OCI-LY3 (cell line): ENCODE measurements at regions not wholly inside any gene's neighbourhood (a gene's known extent, or its start where the extent isn't known, plus 50 kb on each side); places are given as distances from the start of the nearest gene placed in this dataset.

ENCODE experiments used
- EZH2phosphoT487 ChIP-seq: fragments of 200-600 bp; shearing (Covaris generic); IDR thresholded peaks from 2 replicates; pipeline ENCODE4 v1.6.1; 2018; ENCODE audit warnings: antibody characterized with exemption, mixed run types, low read depth
- TF ChIP-seq, protein P1 (sequence below): fragments of 200-600, 300-600 bp; sonication (generic); IDR thresholded peaks from 2 replicates; pipeline ENCODE4 v1.5.1; 2014; ENCODE audit warnings: antibody characterized with exemption, low read length, low read depth

DNA sequence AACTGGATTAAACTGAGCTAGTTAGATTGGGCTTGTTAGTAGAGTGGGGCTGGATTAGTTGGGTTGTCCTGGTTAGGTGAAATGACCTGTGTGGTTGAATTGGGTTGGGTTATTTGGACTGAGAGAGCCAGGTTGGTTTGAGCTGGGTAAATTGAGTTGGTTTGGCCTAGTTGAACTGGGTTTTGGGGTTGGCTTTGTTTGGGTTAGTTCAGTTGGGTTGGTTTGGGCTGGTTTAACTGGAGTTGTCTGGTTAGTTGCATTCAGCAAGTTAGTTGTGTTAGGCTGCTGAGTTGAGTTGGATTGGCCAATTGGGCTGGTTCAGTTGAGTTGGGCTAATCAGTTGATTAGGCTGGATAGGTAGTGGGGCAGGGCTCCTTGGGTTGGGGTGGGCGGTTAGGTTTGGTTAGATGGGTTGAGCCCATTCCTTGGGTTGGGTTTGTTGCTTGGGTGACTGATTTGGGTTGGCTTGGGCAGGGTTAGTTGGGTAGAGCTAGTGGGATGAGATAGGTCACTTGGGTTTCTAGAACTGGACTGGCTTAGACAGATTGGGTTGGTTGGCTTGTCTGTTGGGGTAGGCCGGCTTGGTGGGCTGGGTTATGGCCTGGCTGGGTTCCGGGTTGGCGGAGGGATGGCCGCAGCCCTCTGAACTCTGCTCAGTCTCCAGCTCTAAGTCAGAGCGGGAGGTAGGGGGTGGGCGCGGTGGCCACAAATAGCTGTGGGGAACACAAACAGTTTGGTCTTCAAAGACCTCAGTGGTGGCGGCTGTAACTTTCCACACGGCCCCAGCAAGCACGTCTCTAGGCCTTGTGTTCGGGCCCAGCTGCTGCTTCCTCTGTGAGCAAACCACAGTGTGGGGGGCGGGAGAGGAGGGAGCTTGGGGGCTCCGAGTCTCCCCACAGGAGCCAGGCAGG is 67.2 kb upstream of the RUNX3 start:
- TF ChIP-seq, protein P1, sequence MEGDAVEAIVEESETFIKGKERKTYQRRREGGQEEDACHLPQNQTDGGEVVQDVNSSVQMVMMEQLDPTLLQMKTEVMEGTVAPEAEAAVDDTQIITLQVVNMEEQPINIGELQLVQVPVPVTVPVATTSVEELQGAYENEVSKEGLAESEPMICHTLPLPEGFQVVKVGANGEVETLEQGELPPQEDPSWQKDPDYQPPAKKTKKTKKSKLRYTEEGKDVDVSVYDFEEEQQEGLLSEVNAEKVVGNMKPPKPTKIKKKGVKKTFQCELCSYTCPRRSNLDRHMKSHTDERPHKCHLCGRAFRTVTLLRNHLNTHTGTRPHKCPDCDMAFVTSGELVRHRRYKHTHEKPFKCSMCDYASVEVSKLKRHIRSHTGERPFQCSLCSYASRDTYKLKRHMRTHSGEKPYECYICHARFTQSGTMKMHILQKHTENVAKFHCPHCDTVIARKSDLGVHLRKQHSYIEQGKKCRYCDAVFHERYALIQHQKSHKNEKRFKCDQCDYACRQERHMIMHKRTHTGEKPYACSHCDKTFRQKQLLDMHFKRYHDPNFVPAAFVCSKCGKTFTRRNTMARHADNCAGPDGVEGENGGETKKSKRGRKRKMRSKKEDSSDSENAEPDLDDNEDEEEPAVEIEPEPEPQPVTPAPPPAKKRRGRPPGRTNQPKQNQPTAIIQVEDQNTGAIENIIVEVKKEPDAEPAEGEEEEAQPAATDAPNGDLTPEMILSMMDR, result no peak
- TF ChIP-seq EZH2phosphoT487, result no peak
